Inflammatory macrophage treated with lipopolysaccharide for 4 hours (primary cell): ENCODE measurements at regions not wholly inside any gene's neighbourhood (a gene's known extent, or its start where the extent isn't known, plus 50 kb on each side); places are given as distances from the start of the nearest gene placed in this dataset.

Experiments used
- DNase-seq: peaks from one replicate; pipeline ENCODE4 v3.0.0-alpha.2; 2020

DNA sequence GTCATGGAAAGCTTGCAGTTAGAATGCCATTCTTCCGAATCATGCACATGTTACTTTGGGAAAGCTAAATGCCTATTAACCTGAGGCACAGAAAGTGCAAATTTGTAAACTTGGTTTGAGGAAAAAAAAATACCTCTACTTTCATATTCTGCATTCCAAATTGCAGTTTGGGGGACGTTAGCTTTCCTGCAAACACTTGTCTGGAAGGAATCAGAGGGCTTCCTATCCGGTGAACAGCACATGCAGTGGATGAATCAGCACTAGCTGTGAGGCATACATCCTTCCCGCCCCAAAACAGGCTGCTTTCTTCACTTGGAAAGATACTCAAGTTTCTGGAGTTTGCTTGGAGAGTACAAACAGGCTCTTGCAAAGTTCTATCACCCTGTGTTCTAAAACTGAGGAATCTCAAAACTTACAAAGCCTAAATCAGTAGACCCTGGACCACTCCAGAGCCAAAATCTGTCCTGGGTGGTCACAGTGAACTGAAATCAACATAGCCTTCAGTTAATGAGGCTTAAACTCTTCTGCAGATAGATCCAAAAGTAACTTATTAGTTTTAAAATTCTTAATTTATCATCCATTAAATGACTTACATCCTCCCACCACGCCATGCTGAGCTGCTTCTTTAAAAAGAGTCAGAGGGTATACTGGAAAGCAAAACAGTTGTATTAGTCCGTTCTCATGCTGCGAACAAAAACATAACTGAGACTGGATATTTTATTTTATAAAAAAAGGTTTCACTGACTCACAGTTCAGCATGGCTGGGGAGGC lies 802.3 kb upstream of the ARGLU1 start:
- no peak for DNase-seq

DNA sequence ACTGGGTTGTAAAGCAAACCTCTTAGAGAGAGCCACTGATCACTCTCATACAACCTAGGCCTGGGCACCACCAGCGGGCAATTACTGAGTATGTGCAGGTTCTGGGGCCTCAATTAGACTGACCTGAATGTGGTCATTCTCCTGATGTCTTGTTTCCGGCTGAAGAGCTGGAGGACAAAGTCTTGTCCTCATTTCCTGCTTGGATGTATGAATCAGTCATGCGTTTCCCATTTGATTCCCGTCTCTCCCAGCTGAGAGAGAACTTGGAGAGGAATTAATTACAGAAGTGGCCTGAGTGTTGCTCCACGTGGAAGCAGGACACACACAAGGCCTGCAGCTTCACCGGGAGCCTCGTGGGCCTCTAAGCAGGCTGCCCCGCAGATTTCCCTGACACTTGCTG lies 799.3 kb upstream of the ARGLU1 start:
- DNase-seq: no peak

DNA sequence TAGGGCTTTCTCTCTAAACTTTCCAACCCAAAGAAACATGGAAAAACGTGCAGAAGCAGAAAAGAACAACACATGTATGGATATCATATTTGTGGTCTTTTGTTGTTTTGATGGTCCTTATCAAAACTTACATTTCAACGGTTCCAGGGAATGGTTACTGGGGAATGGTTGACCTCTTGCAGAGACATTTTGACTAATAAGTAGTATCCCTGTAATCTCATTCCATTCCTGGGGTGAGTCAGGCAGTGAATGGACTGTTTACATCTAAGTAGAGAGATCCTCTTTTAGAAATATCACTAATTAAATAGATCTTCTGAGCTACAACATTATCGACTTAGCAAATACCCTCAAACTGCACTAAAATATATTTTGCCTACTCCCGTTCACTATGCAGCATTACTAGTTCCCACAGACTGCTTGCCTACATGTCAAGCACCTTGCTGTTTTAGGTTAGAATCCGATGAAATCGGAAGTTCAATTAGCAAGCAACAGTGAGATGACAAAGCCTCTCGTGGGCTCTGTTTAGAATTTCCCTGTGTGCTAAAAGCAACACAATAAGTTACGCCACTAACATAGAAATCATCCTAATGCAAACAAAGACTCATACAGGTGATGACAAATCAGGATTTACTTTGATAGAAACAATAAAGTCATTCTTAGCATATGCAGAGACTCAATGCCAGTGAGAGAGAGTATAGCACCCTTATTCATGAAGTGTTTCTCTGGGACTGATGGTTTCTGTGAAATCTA lies 797.7 kb upstream of the ARGLU1 start:
- no peak for DNase-seq

DNA sequence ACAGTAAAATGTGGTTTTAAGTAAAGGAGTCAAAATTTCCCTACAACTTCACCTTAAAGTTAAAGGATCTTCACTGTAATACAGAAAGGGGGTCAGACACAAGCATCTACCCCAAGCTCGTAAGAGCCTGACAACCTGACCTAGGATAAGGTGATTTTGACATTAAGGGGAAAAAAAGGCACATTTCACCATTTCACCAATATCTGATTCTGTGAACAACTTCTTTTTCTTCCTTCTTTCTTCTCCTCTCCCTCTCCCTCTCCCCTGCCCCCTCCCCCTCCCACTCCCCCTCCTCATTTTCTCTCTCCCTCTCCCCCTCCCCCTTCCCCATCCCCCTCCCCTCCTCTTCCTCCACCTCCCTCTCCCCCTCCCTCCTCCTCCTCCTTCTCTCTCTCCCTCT lies 796.7 kb upstream of the ARGLU1 start:
- no peak for DNase-seq

DNA sequence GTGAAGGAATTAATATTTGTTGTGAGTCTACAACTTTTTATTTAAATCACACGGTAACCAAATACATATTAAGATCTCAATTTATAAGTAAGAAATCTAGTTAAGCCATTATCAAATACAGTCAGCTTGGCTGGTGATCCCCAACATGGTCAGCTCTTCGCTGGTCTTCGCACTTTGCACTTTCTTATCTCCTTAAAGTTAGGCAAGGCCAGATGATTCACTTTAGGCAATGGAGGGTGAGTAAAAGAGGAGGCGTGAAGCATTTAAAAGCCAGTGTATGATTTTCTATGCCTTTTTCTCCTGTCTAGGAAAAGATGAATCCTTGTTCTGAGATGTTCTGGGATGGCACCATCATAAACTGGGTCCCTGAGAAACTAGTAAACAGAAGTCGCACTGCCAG lies 793.7 kb upstream of the ARGLU1 start:
- DNase-seq: no peak

DNA sequence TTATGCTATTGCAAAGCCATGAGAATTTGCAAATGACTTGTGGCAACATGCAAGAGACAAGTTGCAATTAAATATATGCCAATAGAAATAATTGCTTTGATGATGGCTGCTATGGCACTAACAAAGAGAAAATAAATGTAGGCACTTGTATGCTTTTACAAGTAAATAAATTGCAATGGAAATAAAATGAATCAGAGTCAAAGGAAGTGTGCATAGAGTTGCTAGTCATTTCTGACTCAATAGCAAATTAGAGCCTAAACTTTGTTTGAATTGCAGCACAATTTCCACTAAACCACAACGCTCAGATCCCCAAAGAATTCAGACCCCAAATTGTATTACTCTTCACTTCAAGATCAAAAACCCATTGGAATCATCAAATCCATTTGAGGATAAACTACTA lies 792.1 kb upstream of the ARGLU1 start:
- DNase-seq: no peak

DNA sequence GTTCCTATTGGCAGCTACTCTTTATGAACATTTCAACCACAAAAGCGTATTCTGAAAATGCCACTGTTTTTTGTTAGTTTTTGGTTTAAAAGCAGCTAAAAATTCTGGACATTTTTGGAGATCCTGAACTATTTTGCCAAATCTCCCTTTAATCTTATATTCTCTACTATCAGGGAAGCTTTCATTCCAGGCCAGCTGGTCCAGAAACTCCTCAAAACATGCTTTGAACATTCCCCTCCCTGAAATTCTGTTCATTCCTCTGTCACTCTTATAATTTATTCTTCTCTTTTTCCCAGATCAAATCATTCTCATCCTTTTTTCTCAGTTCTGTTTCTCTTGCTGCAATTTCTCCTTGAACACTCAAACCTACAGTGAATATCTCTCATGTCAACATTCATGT lies 790.9 kb upstream of the ARGLU1 start:
- DNase-seq: no peak

DNA sequence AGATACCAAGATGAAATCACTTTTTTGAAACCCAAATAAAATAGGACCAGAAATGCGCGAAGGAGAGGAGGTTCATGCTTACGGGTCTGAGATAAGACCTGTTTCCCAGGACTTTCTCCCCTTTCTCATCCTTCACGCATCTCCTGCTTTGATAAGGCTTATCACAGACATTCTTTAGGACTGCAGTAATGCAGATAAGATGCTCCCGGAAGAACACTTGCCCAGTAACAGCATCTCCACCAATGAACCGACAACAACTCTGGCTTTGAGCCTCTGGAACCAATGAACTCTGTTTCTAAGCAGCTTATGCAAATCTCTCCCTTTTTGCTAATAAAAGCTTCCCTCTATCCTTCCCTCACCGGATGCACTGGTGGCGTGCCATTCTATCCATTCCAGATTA lies 783.4 kb upstream of the ARGLU1 start:
- no peak for DNase-seq

DNA sequence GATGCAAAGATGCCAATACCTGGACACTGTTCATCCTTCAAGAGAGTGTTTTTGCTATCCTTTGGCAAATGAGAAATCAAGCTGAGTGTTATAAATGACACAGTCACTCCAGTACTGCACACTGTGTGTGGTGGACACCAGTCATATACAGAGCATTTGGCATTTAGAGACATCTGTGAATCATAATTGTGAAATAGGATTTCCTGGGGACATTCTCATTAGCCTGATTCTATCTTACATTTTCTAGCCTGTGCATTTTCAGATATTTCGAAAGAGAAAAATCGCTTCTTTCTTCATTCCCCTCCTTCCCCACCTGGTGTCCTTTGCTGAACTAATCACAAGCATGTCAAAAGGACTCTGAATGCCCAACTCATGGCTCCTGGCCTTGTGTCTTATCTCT lies 781.0 kb upstream of the ARGLU1 start:
- no peak for DNase-seq

DNA sequence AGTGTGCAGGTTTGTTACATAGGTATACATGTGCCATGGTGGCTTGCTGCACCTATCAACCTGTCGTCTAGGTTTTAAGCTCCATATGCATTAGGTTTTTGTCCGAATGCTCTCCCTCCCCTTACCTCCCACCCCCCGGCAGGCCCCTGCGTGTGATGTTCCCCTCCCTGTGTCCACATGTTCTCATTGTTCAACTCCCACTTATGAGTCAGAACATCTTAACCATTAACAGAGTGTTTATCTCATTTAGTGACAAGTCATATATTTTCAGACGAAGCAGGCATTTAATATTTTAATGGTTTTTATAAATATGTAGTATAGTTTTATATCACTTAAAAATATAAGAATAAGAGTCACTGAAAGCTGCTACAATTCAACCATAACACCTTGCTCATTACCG lies 780.5 kb upstream of the ARGLU1 start:
- DNase-seq: no peak

DNA sequence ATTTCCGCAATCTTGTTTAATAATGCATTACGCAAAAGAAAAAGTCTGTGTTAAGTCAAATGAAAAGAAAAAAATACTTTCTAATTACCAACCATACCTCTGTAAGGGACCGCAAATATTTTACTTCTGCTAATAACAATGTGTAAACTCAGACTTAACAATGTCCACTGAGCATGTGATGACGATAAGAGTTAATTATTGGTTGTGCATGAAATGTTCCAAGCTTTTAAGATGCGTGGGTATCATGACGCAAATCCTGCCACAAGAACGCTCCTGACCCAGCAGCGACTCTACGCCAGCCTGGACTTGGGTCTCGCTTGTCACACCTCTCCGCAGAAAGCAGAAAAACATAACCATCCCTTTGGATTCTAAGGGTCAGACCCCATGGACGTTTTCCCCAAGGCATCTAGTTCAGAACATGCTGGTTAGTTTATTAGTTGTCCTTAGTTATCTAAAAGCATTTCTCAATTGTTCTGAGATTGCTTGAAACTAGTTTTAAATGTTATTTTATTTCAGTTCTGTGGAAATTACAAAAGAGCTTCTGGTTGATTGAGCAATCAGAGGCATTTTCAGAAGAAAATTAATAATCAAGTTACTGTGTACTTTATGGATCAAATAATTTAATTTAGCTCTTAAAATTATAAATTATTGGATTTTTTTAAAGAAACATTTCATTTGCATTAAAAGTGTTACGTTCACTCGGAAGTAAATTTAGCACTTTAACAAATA lies 779.9 kb upstream of the ARGLU1 start:
- DNase-seq: no peak

DNA sequence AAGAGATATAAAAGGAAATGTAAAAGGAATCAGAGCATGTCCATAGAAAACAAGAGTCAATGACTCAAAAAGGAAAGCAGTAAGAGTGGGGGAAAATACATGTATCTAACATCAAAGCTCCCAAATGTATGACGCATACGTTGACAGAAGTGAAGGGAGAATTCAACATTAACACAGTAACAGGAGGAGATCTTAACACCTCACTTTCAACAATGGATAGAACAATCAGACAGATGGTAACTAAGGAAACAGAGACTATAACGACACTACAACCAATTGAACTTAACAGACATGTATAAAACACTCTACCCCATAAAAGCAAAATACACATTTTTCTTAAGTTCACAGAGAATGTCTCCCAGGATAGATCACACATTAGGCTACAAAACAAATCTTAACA lies 774.8 kb upstream of the ARGLU1 start:
- DNase-seq: no peak

DNA sequence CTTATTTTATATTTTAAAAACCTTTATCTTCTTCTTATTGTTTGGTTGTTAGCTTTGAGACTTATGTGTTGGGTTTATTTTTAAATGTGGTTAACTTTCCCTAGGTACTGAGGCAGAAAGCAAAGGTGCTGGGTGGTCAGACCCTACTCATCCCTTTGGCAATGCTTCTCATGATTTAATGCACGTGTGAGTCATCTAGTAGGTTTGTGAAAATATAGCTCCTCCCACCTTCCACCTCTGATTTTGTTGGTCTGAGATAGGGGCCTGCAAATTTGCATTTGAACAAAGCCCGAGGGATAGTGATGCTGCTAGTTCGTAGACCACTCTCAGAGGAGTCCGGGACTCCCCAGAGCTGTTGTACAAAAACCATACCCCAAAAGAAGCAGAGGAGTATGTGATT lies 771.3 kb upstream of the ARGLU1 start:
- no peak for DNase-seq

DNA sequence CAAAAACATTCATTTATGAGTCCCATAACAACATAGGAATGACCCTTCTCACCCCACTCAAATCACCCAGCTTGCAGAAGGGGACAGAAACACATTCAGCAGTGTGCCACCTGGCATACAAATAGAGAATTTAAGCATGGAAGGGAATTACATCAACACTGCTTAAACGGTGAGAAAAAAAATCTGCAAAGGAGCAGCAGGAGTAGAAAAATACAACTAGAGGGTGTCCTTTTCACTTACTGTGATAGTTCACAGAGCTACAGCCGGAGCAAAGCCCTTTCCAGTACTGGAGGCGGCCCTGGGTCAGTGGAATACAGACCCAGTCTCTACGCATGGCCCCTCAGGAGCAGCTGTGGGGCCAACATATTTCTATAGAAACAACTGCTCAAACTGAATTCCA lies 764.3 kb upstream of the ARGLU1 start:
- no peak for DNase-seq

DNA sequence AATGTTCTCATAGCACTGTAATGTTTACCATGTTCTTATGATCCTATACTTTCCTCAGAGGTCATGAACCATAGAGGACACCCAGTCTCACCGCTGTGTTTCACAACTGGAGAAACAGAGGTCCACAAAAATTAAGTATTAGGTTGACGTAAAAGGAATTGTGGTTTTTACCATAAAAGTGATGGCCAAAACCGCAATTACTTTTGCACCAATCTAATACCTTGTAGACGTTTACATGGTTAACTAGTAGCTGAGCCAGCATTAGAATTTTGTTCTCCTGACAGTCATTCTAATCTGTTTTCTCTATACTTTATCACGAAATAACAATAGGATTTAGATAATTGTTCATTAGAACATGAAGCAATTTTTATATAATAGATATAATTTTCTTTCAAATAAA lies 763.4 kb upstream of the ARGLU1 start:
- no peak for DNase-seq

DNA sequence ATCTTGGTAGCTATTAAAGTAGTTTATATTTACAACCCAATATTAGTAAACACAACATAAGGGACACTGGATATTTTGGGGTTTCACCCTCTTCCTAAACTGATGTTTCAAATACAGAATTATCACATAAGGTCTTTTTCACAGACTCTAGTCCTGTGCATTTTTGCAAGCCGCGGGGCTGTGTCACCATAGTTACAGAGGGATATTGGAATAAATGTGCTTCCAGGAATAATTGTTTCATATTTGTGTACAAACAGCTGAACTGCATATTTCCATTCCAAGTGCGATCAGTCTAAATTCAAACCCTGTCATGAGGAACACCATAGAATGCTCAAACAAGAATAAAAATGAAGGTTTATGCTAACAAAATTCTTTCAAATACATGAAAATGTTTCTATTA lies 762.5 kb upstream of the ARGLU1 start:
- DNase-seq: no peak

DNA sequence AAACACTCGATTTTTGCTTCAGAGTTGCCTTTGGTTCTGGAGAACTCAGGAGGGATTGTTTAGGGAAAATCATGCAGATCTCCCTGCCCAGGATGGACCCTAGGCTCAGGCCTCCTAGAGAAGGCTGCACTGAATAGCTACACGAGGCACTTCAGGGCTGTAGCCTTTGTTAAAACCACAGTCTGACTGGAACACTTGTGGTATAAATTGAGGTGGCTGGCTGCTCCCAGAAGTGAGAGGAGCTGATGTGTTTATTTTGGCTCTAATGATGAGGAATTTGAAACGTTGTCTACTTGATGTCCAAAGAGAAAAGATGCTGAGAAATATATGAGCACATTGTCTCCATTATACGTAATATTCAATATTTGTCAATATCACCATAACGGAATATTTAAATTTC lies 762.1 kb upstream of the ARGLU1 start:
- no peak for DNase-seq

DNA sequence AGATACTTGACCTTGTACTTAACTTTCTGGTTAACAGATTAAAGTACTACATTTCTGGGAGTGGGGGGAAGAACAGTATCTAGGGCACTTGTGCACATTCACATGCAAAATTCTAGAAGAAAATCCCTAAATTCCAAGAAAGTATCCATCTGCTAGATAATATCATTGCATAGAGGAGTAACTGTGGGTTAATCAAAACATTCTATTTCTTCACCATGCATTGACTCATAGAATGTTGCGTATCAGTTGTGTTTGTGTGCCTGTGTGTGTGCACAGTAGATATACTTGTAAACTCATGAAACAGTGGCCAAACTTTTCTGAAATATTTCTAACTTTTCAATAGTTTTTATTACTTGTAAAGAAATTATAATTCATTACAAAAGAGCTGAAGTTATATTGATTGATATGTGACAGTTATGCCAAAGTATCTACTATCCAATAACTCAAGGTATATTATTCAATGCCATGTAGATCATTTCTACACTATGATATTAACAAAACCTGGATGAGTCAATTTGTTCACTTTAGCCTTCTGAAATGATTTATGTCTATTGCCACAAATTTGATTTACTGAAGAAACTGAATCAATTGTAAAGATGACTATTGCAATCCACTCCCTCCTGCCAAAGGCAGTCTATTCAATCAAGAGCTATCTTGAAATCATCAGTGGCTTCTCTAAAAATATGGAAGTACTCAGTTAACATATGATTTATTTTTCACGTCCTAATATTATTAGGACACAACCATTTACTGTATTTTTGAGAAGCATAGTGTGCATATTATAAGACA lies 756.7 kb upstream of the ARGLU1 start:
- no peak for DNase-seq

DNA sequence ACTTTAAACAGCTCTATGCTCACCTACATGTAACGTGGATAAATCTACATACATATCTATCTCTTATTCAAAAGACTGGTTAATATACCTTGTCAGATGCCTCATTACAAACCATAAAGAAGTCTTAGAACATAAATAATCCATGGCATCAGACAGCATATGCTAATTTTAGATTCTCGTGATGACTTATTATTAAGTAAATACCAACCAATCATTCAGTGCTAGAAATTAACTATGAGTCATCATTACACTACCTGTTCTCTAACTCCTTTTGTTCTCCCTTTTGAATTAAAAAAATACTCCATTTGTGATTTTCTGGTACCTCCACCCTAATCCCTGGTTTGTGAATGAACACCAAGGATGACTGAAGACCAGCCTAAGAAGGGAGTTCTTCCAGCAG lies 754.3 kb upstream of the ARGLU1 start:
- DNase-seq: no peak

DNA sequence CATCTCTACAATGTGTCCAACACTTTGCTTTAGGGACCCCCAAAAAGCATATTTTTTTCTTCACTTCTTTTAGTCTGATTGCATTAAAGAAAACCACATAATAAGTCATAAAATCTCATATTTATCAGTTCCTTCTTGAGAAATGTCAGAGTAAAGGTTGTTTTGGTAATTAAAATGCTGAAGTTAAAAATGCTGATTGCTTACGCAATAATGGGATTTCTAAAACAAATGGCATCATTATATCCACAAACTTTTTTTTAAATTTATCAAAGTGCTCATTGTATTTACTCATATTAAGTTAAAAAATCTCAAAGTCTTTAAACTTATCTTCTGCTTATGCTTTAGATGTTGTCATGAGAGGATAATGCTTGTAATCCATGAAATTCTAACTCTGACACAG lies 737.2 kb upstream of the ARGLU1 start:
- DNase-seq: no peak

DNA sequence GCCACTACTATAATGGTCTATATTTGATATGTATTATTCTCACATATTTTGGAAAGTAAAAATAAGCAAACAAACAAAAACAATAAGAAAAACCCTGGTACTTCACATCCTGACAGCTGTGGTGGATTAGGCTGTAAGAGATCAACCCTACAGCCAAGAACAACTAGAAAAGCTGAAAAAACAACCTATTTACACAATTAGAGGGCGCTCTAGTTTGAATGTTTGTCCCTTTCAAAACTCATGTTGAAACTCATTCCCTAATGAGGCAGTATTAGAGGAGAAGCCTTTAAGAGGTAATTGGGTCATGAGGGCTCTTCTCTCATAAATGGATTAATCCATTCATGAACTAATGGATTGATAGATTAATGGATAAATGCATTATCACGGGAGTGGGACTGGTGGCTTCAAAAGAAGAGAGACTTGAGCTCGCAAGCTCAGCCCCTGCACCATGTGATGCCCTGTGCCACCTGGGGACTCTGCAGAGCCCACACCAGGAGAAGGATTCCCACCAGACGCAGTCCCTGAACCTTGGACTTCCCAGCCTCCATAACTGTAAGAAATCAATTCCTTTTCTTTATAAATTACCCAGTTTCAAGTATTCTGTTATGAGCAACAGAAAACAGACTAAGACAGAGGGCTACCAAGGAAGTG lies 733.9 kb upstream of the ARGLU1 start:
- DNase-seq: no peak

DNA sequence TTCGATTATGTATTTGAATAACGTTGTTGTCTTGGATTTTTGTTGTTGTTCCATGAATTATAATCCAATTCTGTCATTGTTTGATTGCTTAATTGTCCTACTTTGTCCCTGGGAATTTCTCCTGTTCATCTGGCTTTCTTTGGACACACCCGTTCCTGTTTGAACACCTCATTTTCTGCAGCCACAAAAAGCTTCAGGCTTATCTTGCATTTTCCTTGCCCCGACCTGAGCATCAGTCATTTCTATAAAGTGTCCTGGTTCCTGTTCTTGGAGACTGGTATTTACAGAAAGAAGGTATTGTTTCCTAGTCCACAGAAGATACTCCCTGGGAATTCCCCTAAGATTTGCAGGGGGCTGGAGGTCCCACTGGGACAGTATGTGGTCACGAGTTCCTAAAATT lies 731.8 kb upstream of the ARGLU1 start:
- DNase-seq: no peak

DNA sequence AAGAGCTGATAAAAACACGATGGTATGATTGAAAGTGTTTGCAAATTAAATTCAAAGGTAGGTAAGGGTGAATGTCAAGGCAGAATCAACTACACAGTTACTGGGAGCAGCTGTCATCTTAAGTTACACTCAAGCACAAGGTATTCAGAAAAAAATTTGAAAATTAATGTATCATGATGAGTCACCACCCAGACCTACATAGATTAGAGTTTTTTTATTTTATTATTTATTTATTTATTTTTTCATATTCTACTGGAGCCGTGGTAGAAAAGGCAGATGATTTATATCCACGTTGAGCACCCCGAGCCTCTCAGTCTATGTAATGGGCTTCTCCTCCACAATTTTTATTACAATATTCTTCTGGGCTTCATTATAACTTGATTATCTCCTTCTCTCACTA lies 728.9 kb upstream of the ARGLU1 start:
- DNase-seq: no peak
